Kidney epithelial cell (primary cell): ENCODE measurements at regions not wholly inside any gene's neighbourhood (a gene's known extent, or its start where the extent isn't known, plus 50 kb on each side); places are given as distances from the start of the nearest gene placed in this dataset.

Experiments
- DNase-seq: peaks from one replicate; pipeline ENCODE4 v3.0.0-alpha.2; 2010; ENCODE audit warnings: low read depth
- H3K27me3 ChIP-seq: 2 replicates; pipeline ENCODE4 v1.6.0; 2011; ENCODE audit warnings: low read length; ENCODE audit not compliant: control insufficient read depth, insufficient read depth
- H3K36me3 ChIP-seq: 2 replicates; pipeline ENCODE4 v1.5.1; 2011; ENCODE audit warnings: low read length; ENCODE audit not compliant: control insufficient read depth, insufficient read depth
- H3K4me3 ChIP-seq: 2 replicates; pipeline ENCODE4 v1.5.1; 2011; ENCODE audit warnings: low read depth, mild to moderate bottlenecking, control low read depth, low read length
- TF ChIP-seq, protein P1 (sequence below): IDR thresholded peaks from 2 replicates; pipeline ENCODE4 v1.5.1; 2011; ENCODE audit warnings: mild to moderate bottlenecking, moderate library complexity, low read length, control low read depth, inconsistent platforms; ENCODE audit not compliant: insufficient read depth, poor library complexity, severe bottlenecking

DNA sequence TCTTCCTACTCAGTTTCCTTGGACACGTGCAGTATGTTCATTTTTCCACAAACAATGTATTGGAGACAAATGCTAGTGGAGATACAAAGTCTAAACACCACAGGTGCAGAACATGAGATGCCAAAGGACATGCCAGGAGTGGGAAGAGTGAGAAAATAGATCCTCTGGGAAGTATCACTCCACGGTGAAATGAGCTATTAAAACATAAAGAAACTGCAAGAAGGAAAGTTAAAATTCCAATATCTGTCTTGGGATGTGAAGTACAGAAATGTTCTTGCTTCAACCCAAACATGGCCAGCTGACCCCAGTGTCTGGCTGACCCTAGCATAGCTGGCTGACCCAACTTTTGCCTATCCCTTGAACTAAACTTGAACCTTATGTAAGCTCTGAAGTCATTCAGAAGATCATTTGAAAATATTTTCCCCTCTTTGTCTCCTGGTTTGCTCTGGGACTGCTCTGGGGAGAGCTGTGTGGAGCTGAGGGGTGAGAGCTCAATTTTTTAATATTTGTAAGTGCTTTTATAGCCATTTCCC lies 59.5 kb downstream of the FZD1 start:
- H3K36me3 ChIP-seq: no peaks in the 10 kb centered on the region
- TF ChIP-seq, protein P1, sequence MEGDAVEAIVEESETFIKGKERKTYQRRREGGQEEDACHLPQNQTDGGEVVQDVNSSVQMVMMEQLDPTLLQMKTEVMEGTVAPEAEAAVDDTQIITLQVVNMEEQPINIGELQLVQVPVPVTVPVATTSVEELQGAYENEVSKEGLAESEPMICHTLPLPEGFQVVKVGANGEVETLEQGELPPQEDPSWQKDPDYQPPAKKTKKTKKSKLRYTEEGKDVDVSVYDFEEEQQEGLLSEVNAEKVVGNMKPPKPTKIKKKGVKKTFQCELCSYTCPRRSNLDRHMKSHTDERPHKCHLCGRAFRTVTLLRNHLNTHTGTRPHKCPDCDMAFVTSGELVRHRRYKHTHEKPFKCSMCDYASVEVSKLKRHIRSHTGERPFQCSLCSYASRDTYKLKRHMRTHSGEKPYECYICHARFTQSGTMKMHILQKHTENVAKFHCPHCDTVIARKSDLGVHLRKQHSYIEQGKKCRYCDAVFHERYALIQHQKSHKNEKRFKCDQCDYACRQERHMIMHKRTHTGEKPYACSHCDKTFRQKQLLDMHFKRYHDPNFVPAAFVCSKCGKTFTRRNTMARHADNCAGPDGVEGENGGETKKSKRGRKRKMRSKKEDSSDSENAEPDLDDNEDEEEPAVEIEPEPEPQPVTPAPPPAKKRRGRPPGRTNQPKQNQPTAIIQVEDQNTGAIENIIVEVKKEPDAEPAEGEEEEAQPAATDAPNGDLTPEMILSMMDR: no peak
- DNase-seq: no peak
- no peak overlapping the region for H3K4me3 ChIP-seq
- H3K27me3 ChIP-seq: no peaks in the 10 kb centered on the region

DNA sequence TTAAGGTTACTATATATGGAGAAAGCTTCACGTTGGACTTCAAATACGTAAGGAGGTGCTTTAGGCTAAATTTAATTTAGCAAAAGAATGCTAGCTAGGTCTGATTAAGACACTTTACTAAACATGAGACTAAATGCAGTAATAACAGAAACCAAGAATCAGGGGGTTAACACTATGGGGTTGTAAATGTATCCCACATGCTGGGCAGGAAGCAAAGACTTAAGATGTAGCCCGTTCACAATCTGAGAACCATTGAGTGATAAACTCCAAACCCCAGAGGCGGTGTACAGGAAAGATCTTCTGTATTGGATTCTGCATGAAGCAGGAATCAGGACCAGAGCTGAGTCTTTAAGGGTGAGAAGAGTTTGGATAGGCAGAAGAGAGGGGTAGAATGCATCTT lies 60.4 kb downstream of the FZD1 start:
- Histone ChIP-seq H3K27me3 (no peaks in the 10 kb centered on the region), H3K36me3 (no peaks in the 10 kb centered on the region), H3K4me3 (no peak overlapping the region)
- TF ChIP-seq, protein P1: no peak
- no peak for DNase-seq

DNA sequence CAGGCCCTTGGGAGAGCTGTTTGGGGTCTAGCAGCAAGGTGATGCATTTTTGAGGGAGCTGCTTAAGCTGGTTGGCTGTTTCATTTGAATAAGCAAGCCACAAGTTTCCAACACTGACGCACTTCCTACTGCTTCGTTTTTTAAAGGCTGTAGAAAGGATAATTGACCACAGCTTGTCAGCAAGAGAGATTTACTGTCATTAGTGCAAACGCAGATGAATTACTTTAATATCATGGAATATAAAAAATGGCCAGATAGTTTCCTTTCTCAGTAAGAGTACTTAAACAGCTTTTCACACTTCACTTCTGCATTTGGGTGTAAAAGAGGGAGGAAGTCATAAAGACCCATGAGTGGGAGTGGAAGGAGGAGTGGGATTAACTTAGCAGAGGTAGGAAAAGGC lies 61.5 kb downstream of the FZD1 start:
- no peak for DNase-seq
- no peak overlapping the region for H3K4me3 ChIP-seq
- no peaks in the 10 kb centered on the region for H3K27me3 ChIP-seq
- TF ChIP-seq, protein P1: no peak
- no peaks in the 10 kb centered on the region for H3K36me3 ChIP-seq

DNA sequence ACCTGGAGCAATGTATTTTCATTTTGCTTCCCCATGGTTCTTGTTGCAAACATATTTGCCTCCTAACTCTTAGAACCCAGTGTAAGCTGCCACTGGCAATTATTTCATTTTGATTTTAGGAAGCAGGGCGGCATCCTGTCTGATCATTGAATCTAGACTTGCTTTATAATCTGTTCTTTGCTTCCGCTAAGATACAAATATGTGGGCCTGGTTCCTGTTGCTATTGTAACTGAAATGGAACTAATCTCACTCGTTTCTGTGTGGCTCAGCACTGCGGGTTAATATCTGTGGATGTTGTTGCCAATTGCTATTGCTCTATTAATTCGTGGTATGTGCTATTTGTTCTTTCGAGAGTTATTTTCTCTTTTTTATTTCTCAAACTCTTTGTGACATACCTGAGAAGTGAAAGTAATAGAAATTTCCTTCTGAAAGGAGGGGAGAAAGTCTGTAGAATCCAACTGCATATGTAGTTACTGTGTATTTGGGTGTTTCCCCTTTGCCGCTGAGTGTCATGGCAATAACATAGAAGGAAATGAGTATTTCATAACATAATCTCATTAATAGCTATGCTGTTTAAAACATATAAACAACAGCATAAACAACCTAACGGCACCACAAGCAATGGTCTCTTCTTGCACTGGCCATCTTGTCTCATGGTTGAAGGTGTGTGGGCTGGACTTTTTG lies 62.4 kb downstream of the FZD1 start:
- Histone ChIP-seq H3K36me3 (no peaks in the 10 kb centered on the region), H3K4me3 (no peak overlapping the region), H3K27me3 (no peaks in the 10 kb centered on the region)
- TF ChIP-seq, protein P1: no peak
- DNase-seq: no peak

- no peak for DNase-seq
- H3K27me3 ChIP-seq: no peaks in the 10 kb centered on the region
- TF ChIP-seq, protein P1: no peak
- no peak overlapping the region for H3K4me3 ChIP-seq
- no peaks in the 10 kb centered on the region for H3K36me3 ChIP-seq
Measured at GRCh38 chr7:91327346-91327745, 63.1 kb downstream of the FZD1 start.

DNA sequence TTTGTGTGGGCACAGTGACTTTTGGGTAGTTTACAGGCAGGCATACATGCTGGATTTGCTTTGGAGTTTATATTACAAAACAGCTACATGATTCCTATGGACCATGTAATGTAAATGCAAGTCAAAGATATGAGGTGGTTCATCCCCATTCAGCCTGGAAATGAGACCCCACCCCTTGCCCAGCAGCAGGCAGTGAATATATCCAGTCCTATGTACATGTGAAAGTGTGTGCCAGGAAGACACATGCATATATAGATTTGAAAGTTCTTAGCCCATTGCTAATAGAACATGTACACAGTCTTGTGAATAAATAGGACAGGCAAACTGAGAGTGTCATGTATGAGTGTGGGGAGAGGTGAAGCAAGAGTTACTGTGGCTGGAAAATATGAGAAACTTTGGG lies 65.3 kb downstream of the FZD1 start:
- Histone ChIP-seq H3K4me3 (no peak overlapping the region), H3K36me3 (no peaks in the 10 kb centered on the region), H3K27me3 (no peaks in the 10 kb centered on the region)
- TF ChIP-seq, protein P1: no peak
- no peak for DNase-seq
